Activated CD4-positive, alpha-beta T cell treated with anti-CD3 and anti-CD28 coated beads, Interleukin-2, amount 50 U/mL, for 24 hours (primary cell): ENCODE measurements at regions not wholly inside any gene's neighbourhood (a gene's known extent, or its start where the extent isn't known, plus 50 kb on each side); places are given as distances from the start of the nearest gene placed in this dataset.

Experiments used
- DNase-seq, 2 donors: peaks; one replicate each; pipeline ENCODE4 v3.0.0-alpha.2; 2020; ENCODE audit warnings: low read depth in 1 of 2, low spot score in 1 of 2

- DNase-seq, result no peak
These were observed 537.3 kb upstream of the TGFBR2 start for GRCh38 chr3:30069056-30069455.

- DNase-seq, result no peak
These were observed 533.4 kb upstream of the TGFBR2 start for GRCh38 chr3:30073040-30073439.

- no peak for DNase-seq
These were observed 532.8 kb upstream of the TGFBR2 start for GRCh38 chr3:30073622-30074021.

- no peak for DNase-seq
These were observed 530.9 kb upstream of the TGFBR2 start for GRCh38 chr3:30075514-30075913.

GRCh38 chr3:30076899-30077298, 529.5 kb upstream of the TGFBR2 start:
- no peak for DNase-seq

- DNase-seq, result no peak
These were observed 528.7 kb upstream of the TGFBR2 start for GRCh38 chr3:30077746-30078145.

GRCh38 chr3:30078736-30079135, 527.7 kb upstream of the TGFBR2 start:
- DNase-seq, result no peak

- DNase-seq, result no peak
These were observed 524.5 kb upstream of the TGFBR2 start for GRCh38 chr3:30081904-30082303.

- DNase-seq, result no peak
These were observed 523.7 kb upstream of the TGFBR2 start for GRCh38 chr3:30082652-30083051.

GRCh38 chr3:30083315-30083714, 523.1 kb upstream of the TGFBR2 start:
- no peak for DNase-seq

GRCh38 chr3:30084316-30084715, 522.1 kb upstream of the TGFBR2 start:
- no peak for DNase-seq

GRCh38 chr3:30084971-30085403, 521.4 kb upstream of the TGFBR2 start:
- DNase-seq, result no peak

- DNase-seq, result no peak
These were observed 520.9 kb upstream of the TGFBR2 start for GRCh38 chr3:30085486-30085885.

GRCh38 chr3:30091686-30092085, 514.7 kb upstream of the TGFBR2 start:
- no peak for DNase-seq

- no peak for DNase-seq
These were observed 509.3 kb upstream of the TGFBR2 start for GRCh38 chr3:30097022-30097650.

- DNase-seq, result no peak
These were observed 508.2 kb upstream of the TGFBR2 start for GRCh38 chr3:30098243-30098642.

GRCh38 chr3:30098653-30099455, 507.5 kb upstream of the TGFBR2 start:
- DNase-seq, result no peak

GRCh38 chr3:30102356-30102755, 504.0 kb upstream of the TGFBR2 start:
- no peak for DNase-seq

- no peak for DNase-seq
These were observed 503.2 kb upstream of the TGFBR2 start for GRCh38 chr3:30103186-30103585.

GRCh38 chr3:30107531-30107930, 498.9 kb upstream of the TGFBR2 start:
- DNase-seq, result no peak

- DNase-seq, result no peak
These were observed 494.0 kb upstream of the TGFBR2 start for GRCh38 chr3:30112411-30112810.

- DNase-seq, result no peak
These were observed 493.4 kb upstream of the TGFBR2 start for GRCh38 chr3:30112902-30113484.
